ENCODE measurements at regions not wholly inside any gene's neighbourhood (a gene's known extent, or its start where the extent isn't known, plus 50 kb on each side); places are given as distances from the start of the nearest gene placed in this dataset.

DNA sequence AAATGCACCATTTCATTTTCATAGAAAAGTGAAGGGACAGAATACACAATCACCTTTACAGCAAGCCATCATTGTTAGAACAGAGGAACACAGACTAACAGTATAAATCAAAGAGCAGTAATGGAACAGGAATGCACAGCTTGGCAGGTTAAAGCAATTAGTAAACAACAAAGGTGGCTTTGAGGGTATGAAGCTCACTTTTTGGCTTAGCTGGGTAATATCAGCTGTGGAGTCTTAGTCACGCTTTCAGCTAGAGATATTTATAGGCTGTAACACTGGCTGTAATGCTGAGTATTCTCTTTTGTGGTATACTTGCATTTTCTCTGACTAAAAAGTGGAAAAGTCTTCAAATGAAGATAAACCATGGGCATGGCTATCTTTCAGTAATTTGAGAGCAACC, 1780.5 kb downstream of the LRRC4C start:
- H3K9ac ChIP-seq (replicated peaks in 1 of 4; ENCODE audit: extremely low read depth in 1 of 4, low read depth in 3 of 4, low read length in 3 of 4), result no peak overlapping the region
- ChIA-PET POLR2A (ENCODE audit: partially characterized antibody) (no interaction called here), CTCF (ENCODE audit: partially characterized antibody) (no interaction called here)
- H2BK20ac ChIP-seq (ENCODE audit: low read length), result no peak overlapping the region
- H3K23me2 ChIP-seq (ENCODE audit: low read depth, low read length), result no peaks in the 10 kb centered on the region
- no peaks in the 10 kb centered on the region for H3K79me2 ChIP-seq (ENCODE audit: control insufficient read depth in 1 of 2, insufficient read depth in 2 of 2, low read length in 2 of 2)
- no peaks in the 10 kb centered on the region for H3K27me3 ChIP-seq (replicated peaks in 1 of 4; ENCODE audit: control insufficient read depth in 3 of 4, extremely low read depth in 1 of 4, insufficient read depth in 3 of 4, low read length in 3 of 4)
- H3K4me3 ChIP-seq (ENCODE audit: extremely low read depth in 1 of 4, insufficient read depth in 2 of 4, low read depth in 3 of 4, low read length in 4 of 4), result no peak overlapping the region
- H2AK5ac ChIP-seq (ENCODE audit: low read depth, low read length), result no peak overlapping the region
- no peak overlapping the region for H3K4ac ChIP-seq (replicated peaks; ENCODE audit: insufficient read length, low read depth, low read length)
- H3K4me2 ChIP-seq (ENCODE audit: insufficient read depth in 1 of 2, low read depth in 2 of 2, low read length in 2 of 2), result no peak overlapping the region
- H3K23ac ChIP-seq (ENCODE audit: insufficient read length), result no peak overlapping the region
- no peak overlapping the region for H2BK15ac ChIP-seq (ENCODE audit: low read length)
- H2BK5ac ChIP-seq (ENCODE audit: low read depth, low read length), result no peak overlapping the region
- no peak overlapping the region for H3K56ac ChIP-seq (replicated peaks; ENCODE audit: insufficient read length, low read depth, low read length)
- H2AFZ ChIP-seq (ENCODE audit: low read length), result no peak overlapping the region
- no peak overlapping the region for H4K5ac ChIP-seq (ENCODE audit: insufficient read length, low read depth, low read length)
- H3K36me3 ChIP-seq (ENCODE audit: control insufficient read depth in 2 of 4, insufficient read depth in 4 of 4, low read length in 3 of 4), result no peaks in the 10 kb centered on the region
- H3K4me1 ChIP-seq (replicated peaks in 1 of 4; ENCODE audit: control insufficient read depth in 3 of 4, insufficient read depth in 4 of 4, low read length in 3 of 4), result peaks cover 0 to 5% (median 2%) of the 10 kb centered on the region in 4 experiments; a peak in 2 of 7 replicates
- H3K79me1 ChIP-seq (ENCODE audit: low read depth, low read length), result no peaks in the 10 kb centered on the region
- no peak overlapping the region for H2BK12ac ChIP-seq (ENCODE audit: low read depth, low read length)
- no peak for DNase-seq (ENCODE audit: low read depth in 1 of 2, low spot score in 2 of 2)
- H4K91ac ChIP-seq (replicated peaks; ENCODE audit: insufficient read length, low read length), result no peak overlapping the region
- H3K27ac ChIP-seq (ENCODE audit: low read depth, low read length), result no peak overlapping the region
- no peak overlapping the region for H3K14ac ChIP-seq (ENCODE audit: insufficient read length)
- 90% methylated on average over 1 of the region's 1 CpG; no CpG with 5 or more reads in 1 of the 2 experiments for WGBS, 2 experiments (ENCODE audit: extremely low coverage in 1 of 2, insufficient coverage in 1 of 2, insufficient read length in 1 of 2, insufficient replicate concordance in 2 of 2, low coverage in 1 of 2, low lambda C conversion rate in 2 of 2, missing lambda C conversion rate in 1 of 2)
- H3K9me3 ChIP-seq (ENCODE audit: insufficient read depth in 2 of 2, low read depth in 1 of 2, low read length in 1 of 2), result no peaks in the 10 kb centered on the region
- H4K8ac ChIP-seq (ENCODE audit: extremely low read depth, insufficient read depth, low read length), result no peak overlapping the region
- FAIRE-seq, result no peak
- no peak overlapping the region for H2BK120ac ChIP-seq (replicated peaks; ENCODE audit: low read depth, low read length)
- no peaks in the 10 kb centered on the region for H4K20me1 ChIP-seq (replicated peaks in 1 of 2; ENCODE audit: control insufficient read depth in 1 of 2, insufficient read depth in 2 of 2, low read length in 2 of 2)
- no peak overlapping the region for H3K18ac ChIP-seq (ENCODE audit: extremely low read depth, low read length)
- TF ChIP-seq RBBP5 (IDR thresholded peaks at IDR 0.05; ENCODE audit: borderline replicate concordance, low read depth, low read length), result no peak
- TF ChIP-seq RFX5 (IDR thresholded peaks at IDR 0.05; ENCODE audit: borderline replicate concordance, low read depth, low read length), result no peak
- TF ChIP-seq NANOG (IDR thresholded peaks at IDR 0.05; ENCODE audit: insufficient read depth, low read depth, low read length, poor library complexity, severe bottlenecking), result no peak
- no peak for TF ChIP-seq JUND (IDR thresholded peaks at IDR 0.05; ENCODE audit: low read length)
- no peak for TF ChIP-seq SRF (IDR thresholded peaks at IDR 0.05; ENCODE audit: low read depth, low read length)
- no peak for TF ChIP-seq MAFK (IDR thresholded peaks at IDR 0.05; ENCODE audit: low read depth, low read length)
- TF ChIP-seq SIN3A (conservative IDR thresholded peaks at IDR 0.05 in 1 of 2, IDR thresholded peaks at IDR 0.05 in 1 of 2; ENCODE audit: low read depth in 1 of 2, low read length in 2 of 2), result no peak
- TF ChIP-seq HDAC6 (IDR thresholded peaks at IDR 0.05; ENCODE audit: low read depth, low read length), result no peak
- TF ChIP-seq BACH1 (IDR thresholded peaks at IDR 0.05; ENCODE audit: low read length), result no peak
- TF ChIP-seq, protein P1, sequence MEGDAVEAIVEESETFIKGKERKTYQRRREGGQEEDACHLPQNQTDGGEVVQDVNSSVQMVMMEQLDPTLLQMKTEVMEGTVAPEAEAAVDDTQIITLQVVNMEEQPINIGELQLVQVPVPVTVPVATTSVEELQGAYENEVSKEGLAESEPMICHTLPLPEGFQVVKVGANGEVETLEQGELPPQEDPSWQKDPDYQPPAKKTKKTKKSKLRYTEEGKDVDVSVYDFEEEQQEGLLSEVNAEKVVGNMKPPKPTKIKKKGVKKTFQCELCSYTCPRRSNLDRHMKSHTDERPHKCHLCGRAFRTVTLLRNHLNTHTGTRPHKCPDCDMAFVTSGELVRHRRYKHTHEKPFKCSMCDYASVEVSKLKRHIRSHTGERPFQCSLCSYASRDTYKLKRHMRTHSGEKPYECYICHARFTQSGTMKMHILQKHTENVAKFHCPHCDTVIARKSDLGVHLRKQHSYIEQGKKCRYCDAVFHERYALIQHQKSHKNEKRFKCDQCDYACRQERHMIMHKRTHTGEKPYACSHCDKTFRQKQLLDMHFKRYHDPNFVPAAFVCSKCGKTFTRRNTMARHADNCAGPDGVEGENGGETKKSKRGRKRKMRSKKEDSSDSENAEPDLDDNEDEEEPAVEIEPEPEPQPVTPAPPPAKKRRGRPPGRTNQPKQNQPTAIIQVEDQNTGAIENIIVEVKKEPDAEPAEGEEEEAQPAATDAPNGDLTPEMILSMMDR (IDR thresholded peaks at IDR 0.05; ENCODE audit: control extremely low read depth in 1 of 3, insufficient read depth in 1 of 3, low read depth in 1 of 3, low read length in 3 of 3), result no peak
- TF ChIP-seq CBX5 (IDR thresholded peaks at IDR 0.05; ENCODE audit: low read depth, low read length), result no peak
- no peak for TF ChIP-seq KDM5A (IDR thresholded peaks at IDR 0.05; ENCODE audit: low read length)
